Immature natural killer cell (primary cell): ENCODE measurements at regions not wholly inside any gene's neighbourhood (a gene's known extent, or its start where the extent isn't known, plus 50 kb on each side); places are given as distances from the start of the nearest gene placed in this dataset.
"Not testable (repeated sequence)": the region's sequence is repeated elsewhere in the genome, so short reads cannot be mapped to it uniquely, and the experiment has no call there.

Experiments used
- DNase-seq, 3 donors: peaks; one replicate each; pipeline ENCODE4 v3.0.0; 2022; ENCODE audit warnings: mixed read lengths in 1 of 3
- H3K27ac Mint-ChIP-seq, 6 donors: one replicate each; pipeline ENCODE4 v1.8.0; 2020; ENCODE audit warnings: mixed read lengths in 6 of 6, mild to moderate bottlenecking in 5 of 6, inconsistent platforms in 4 of 6, moderate library complexity in 3 of 6
- H3K27me3 Mint-ChIP-seq, 3 donors: one replicate each; pipeline ENCODE4 v1.8.0; 2020 to 2021; ENCODE audit warnings: low read depth in 3 of 3, mild to moderate bottlenecking in 3 of 3, mixed read lengths in 3 of 3, moderate library complexity in 3 of 3, inconsistent platforms in 1 of 3
- H3K36me3 Mint-ChIP-seq, 3 donors: one replicate each; pipeline ENCODE4 v1.8.0; 2020; ENCODE audit warnings: mixed read lengths in 3 of 3, inconsistent platforms in 2 of 3, mild to moderate bottlenecking in 2 of 3
- H3K4me1 Mint-ChIP-seq, 2 donors: one replicate each; pipeline ENCODE4 v1.8.0; 2020; ENCODE audit warnings: inconsistent platforms in 2 of 2, mild to moderate bottlenecking in 2 of 2, mixed read lengths in 2 of 2, moderate library complexity in 1 of 2
- H3K4me3 Mint-ChIP-seq, 5 donors: one replicate each; pipeline ENCODE4 v1.8.0; 2020; ENCODE audit warnings: mild to moderate bottlenecking in 5 of 5, mixed read lengths in 5 of 5, inconsistent platforms in 3 of 5, moderate library complexity in 3 of 5
- H3K9me3 Mint-ChIP-seq, 6 donors: one replicate each; pipeline ENCODE4 v1.8.0; 2020; ENCODE audit warnings: mild to moderate bottlenecking in 6 of 6, mixed read lengths in 6 of 6, inconsistent platforms in 4 of 6, moderate library complexity in 3 of 6

DNA sequence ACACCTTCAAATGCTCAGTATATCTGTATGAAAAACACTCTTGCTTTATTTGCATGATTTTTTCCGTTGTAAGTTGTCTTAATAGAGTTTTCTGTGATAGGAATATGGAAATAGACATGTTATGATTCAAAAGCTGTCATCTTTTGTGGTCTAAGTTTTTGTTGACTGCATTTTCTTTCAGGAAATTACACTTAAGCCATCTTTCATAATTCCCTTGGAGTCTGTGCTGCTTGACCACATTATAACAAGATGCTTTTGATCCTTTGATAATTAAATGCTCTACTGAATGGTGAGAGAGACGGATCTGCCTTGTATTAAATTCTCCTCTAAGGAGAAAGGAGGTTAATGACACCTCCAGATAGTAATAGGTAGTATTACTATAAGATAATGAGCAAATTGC, 272.8 kb upstream of the DAAM1 start:
- no peaks in the 10 kb centered on the region for H3K4me1 Mint-ChIP-seq
- no peak for DNase-seq
- peaks cover 0 to 2% (median 0%) of the 10 kb centered on the region in 6 donors for H3K9me3 Mint-ChIP-seq
- peaks cover 0 to 3% (median 0%) of the 10 kb centered on the region in 3 donors for H3K27me3 Mint-ChIP-seq
- H3K36me3 Mint-ChIP-seq: no peaks in the 10 kb centered on the region
- H3K27ac Mint-ChIP-seq: no peak overlapping the region
- H3K4me3 Mint-ChIP-seq: no peak overlapping the region

GRCh38 chr14:58918066-58918738, 270.3 kb upstream of the DAAM1 start:
- Mint-ChIP-seq H3K27me3 (peaks cover 0 to 3% (median 0%) of the 10 kb centered on the region in 3 donors), H3K4me1 (no peaks in the 10 kb centered on the region)

DNA sequence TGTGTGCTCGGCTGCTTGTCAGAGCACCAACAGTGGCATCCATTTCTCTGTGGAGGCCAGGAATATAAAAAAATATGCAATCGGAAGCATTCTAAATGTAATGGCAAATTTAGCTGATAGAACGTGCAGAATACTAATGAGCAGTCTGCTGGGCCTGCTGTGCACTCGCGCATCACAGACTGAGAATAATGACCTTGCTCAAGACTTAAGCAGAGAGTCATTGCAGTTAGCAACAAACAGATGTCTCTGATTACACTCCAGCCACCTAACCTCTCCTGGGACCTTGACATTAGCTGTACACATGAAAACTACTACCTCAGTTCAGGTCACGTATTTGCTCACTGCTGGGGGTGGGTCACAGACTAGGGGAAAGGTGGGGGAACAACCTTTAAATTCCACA, 269.2 kb upstream of the DAAM1 start:
- Mint-ChIP-seq H3K27ac (no peak overlapping the region), H3K4me3 (no peak overlapping the region), H3K36me3 (no peaks in the 10 kb centered on the region), H3K9me3 (peaks cover 0 to 2% (median 0%) of the 10 kb centered on the region in 6 donors), H3K27me3 (peaks cover 0 to 3% (median 0%) of the 10 kb centered on the region in 3 donors), H3K4me1 (no peaks in the 10 kb centered on the region)
- no peak for DNase-seq

More at GRCh38 chr14:58918066-58918738, 270.3 kb upstream of the DAAM1 start:
- H3K36me3 Mint-ChIP-seq: no peaks in the 10 kb centered on the region
- H3K27ac Mint-ChIP-seq: no peak overlapping the region
- H3K4me3 Mint-ChIP-seq: no peak overlapping the region
- H3K9me3 Mint-ChIP-seq: peaks cover 0 to 2% (median 0%) of the 10 kb centered on the region in 6 donors
- DNase-seq: no peak

GRCh38 chr14:58920230-58920629, 268.2 kb upstream of the DAAM1 start:
- Mint-ChIP-seq H3K27me3 (peaks cover 0 to 3% (median 0%) of the 10 kb centered on the region in 3 donors), H3K27ac (no peak overlapping the region), H3K36me3 (no peaks in the 10 kb centered on the region), H3K4me1 (no peaks in the 10 kb centered on the region), H3K4me3 (no peak overlapping the region), H3K9me3 (peaks cover 0 to 2% (median 0%) of the 10 kb centered on the region in 6 donors)
- DNase-seq: no peak

DNA sequence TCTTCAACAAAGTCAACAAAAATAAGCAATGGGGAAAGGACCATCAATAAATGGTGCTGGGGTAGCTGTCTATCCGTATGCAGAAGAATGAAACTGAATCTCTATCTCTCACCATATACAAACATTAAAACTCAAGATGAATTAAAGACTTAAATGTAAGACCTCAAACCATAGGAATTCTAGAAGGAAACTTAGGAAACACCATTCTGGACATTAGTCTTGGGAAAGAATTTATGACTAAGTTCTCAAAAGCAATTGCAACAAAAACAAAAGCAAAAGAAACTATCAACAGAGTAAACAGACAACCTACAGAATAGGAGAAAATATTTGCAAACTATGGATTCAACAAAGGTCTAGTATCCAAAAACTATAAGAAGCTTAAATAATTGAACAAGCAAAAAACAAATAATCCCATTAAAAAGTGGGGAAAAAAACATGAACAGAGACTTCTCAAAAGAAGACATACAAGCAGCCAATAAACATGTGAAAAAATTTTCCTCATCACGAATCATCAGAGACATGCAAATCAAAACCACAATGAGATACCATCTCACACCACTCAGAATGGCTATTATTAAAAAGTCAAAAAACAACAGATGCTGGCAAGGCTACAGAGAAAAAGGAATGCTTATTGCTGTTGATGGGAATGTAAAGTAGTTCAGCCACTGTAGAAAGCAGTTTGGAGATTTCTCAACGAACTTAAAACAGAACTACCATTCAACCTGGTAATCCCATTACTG, 266.1 kb upstream of the DAAM1 start:
- not testable (repeated sequence) for H3K36me3 Mint-ChIP-seq, H3K9me3 Mint-ChIP-seq, H3K27ac Mint-ChIP-seq, DNase-seq, H3K27me3 Mint-ChIP-seq, H3K4me1 Mint-ChIP-seq, H3K4me3 Mint-ChIP-seq

DNA sequence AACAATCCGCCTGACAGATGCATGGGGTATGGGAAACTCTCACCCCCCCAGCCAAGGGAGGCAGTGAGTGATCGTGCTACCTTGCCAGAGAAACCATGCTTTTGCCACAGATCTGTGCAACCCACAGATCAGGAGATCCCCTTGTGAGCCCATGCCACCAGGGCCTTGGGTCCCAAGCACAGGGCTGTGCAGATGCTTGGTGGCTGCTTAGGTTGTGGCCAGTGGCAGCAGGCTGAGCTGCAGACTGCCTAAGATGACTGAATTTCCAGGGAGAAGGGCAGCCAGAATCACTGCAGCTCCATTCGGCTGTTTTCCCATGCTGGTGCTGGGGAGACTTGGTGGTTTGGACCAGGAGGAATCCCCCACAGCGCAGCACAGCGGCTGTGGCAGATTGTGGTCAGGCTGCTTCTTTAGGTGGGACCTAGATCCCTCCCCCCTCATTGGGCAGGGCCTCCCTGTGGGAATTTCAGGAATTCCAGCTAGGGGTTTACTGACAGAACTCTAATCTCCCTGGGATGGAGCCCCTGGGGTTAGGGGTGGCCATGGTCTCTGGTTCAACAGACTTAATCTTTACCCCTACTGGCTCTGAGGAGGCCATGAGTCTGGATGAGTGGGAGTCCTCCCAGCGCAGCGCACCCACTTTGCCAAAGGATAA, 264.6 kb upstream of the DAAM1 start:
- Mint-ChIP-seq H3K27ac (no peak overlapping the region), H3K4me3 (no peak overlapping the region), H3K36me3 (no peaks in the 10 kb centered on the region), H3K27me3 (peaks cover 0 to 1% (median 0%) of the 10 kb centered on the region in 3 donors), H3K4me1 (no peaks in the 10 kb centered on the region), H3K9me3 (peaks cover 0 to 5% (median 3%) of the 10 kb centered on the region in 6 donors)
- DNase-seq: no peak

GRCh38 chr14:58941629-58942028, 246.8 kb upstream of the DAAM1 start:
- no peaks in the 10 kb centered on the region for H3K4me1 Mint-ChIP-seq
- H3K9me3 Mint-ChIP-seq: peaks cover 0 to 13% (median 4%) of the 10 kb centered on the region in 6 donors
- DNase-seq: no peak

GRCh38 chr14:58942516-58942915, 246.0 kb upstream of the DAAM1 start:
- Mint-ChIP-seq H3K4me1 (no peaks in the 10 kb centered on the region), H3K9me3 (peaks cover 0 to 9% (median 2%) of the 10 kb centered on the region in 6 donors), H3K36me3 (no peaks in the 10 kb centered on the region), H3K4me3 (no peak overlapping the region), H3K27ac (no peak overlapping the region), H3K27me3 (peaks cover 1 to 9% (median 3%) of the 10 kb centered on the region in 3 donors)
- no peak for DNase-seq

More at GRCh38 chr14:58941629-58942028, 246.8 kb upstream of the DAAM1 start:
- Mint-ChIP-seq H3K4me3 (no peak overlapping the region), H3K27me3 (peaks cover 1 to 9% (median 3%) of the 10 kb centered on the region in 3 donors), H3K27ac (no peak overlapping the region), H3K36me3 (peaks cover 0 to 2% (median 0%) of the 10 kb centered on the region in 3 donors)

- Mint-ChIP-seq H3K36me3 (no peaks in the 10 kb centered on the region), H3K27me3 (peaks cover 2 to 9% (median 3%) of the 10 kb centered on the region in 3 donors), H3K4me1 (no peaks in the 10 kb centered on the region), H3K9me3 (peaks cover 0 to 4% (median 0%) of the 10 kb centered on the region in 6 donors), H3K4me3 (no peak overlapping the region), H3K27ac (no peak overlapping the region)
- DNase-seq: no peak
These were observed 244.0 kb upstream of the DAAM1 start for GRCh38 chr14:58944343-58944967.

- H3K36me3 Mint-ChIP-seq: no peaks in the 10 kb centered on the region
- no peak for DNase-seq
- H3K4me3 Mint-ChIP-seq: no peak overlapping the region
- peaks cover 0 to 3% (median 0%) of the 10 kb centered on the region in 6 donors for H3K9me3 Mint-ChIP-seq
- H3K27ac Mint-ChIP-seq: no peak overlapping the region
- no peaks in the 10 kb centered on the region for H3K4me1 Mint-ChIP-seq
- peaks cover 2 to 9% (median 2%) of the 10 kb centered on the region in 3 donors for H3K27me3 Mint-ChIP-seq
These were observed 243.5 kb upstream of the DAAM1 start for GRCh38 chr14:58944968-58945356.

DNA sequence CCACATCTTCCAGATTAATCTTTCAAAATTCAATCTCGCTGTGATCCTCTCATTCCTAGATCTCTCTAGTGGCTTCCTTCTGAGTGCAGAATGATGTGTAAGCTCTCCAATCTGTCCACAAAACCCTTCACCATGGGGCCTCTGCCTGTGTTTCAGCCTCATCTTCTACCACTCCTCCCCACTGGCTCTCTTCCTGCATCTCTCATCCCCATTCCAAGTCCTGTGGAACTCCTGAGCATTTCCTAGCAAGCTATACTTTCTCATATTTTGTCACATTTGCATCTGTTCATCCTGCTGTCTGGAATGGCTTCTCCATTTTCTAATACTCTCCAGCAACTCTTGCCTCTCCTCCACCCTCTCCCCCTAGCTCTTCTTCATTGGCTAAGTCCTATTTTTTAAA, 242.0 kb upstream of the DAAM1 start:
- H3K4me3 Mint-ChIP-seq: no peak overlapping the region
- H3K27ac Mint-ChIP-seq: no peak overlapping the region

GRCh38 chr14:58947156-58947555, 241.3 kb upstream of the DAAM1 start:
- no peaks in the 10 kb centered on the region for H3K4me1 Mint-ChIP-seq
- no peak for DNase-seq

More for the DNA sequence above, 242.0 kb upstream of the DAAM1 start:
- Mint-ChIP-seq H3K9me3 (no peaks in the 10 kb centered on the region), H3K4me1 (no peaks in the 10 kb centered on the region), H3K36me3 (no peaks in the 10 kb centered on the region), H3K27me3 (peaks cover 1 to 6% (median 2%) of the 10 kb centered on the region in 3 donors)
- DNase-seq: no peak

DNA sequence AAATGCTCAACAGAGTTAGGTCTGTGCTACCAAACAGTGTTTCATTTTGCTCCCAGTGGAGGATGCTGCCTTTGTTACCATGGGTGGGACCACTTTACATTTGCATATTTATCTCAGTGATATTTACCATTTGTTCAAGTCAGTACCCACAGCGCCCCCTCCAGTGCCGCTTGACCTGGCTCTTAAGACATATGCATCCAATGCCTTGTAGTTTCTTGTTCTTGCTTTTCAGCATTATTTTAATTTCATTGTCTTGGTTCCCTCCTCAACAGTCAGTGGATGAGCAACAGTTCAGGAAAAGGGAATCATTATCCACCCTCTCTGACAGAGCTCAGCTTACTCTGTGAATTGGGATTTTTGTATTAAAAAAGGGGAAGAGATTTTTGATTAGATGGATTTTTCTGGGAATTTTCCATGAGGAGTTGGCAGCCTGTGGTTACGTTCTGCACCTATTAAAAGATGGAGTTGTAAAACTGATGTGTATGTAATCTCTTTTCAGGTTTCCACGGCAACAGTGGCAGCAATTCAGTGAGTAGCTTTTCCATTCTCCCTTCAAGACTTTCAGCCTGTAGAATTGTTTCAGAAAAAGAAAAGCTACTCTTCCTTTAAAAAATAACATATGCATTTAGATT, 240.5 kb upstream of the DAAM1 start:
- peaks cover 1 to 3% (median 2%) of the 10 kb centered on the region in 3 donors for H3K27me3 Mint-ChIP-seq
- no peaks in the 10 kb centered on the region for H3K9me3 Mint-ChIP-seq
- H3K27ac Mint-ChIP-seq: no peak overlapping the region
- H3K4me1 Mint-ChIP-seq: no peaks in the 10 kb centered on the region
- H3K36me3 Mint-ChIP-seq: no peaks in the 10 kb centered on the region
- DNase-seq: no peak
- H3K4me3 Mint-ChIP-seq: no peak overlapping the region

More at GRCh38 chr14:58947156-58947555, 241.3 kb upstream of the DAAM1 start:
- Mint-ChIP-seq H3K4me3 (no peak overlapping the region), H3K9me3 (no peaks in the 10 kb centered on the region), H3K27ac (no peak overlapping the region), H3K36me3 (no peaks in the 10 kb centered on the region), H3K27me3 (peaks cover 1 to 3% (median 2%) of the 10 kb centered on the region in 3 donors)
